AG09309 (cell line): ENCODE measurements at regions not wholly inside any gene's neighbourhood (a gene's known extent, or its start where the extent isn't known, plus 50 kb on each side); places are given as distances from the start of the nearest gene placed in this dataset.

Experiments used
- DNase-seq: peaks from one replicate; pipeline ENCODE4 v3.0.0-alpha.2; 2010; ENCODE audit warnings: low read depth
- H3K4me3 ChIP-seq: 2 replicates; pipeline ENCODE4 v1.5.1; 2011; ENCODE audit warnings: mild to moderate bottlenecking, low read depth, low read length, moderate library complexity; ENCODE audit not compliant: control insufficient read depth
- TF ChIP-seq, protein P1 (sequence below): IDR thresholded peaks from 2 replicates; pipeline ENCODE4 v1.5.1; 2011; ENCODE audit warnings: mild to moderate bottlenecking, low read depth, low read length, inconsistent platforms; ENCODE audit not compliant: insufficient read depth, control insufficient read depth; ENCODE audit errors: missing control alignments

DNA sequence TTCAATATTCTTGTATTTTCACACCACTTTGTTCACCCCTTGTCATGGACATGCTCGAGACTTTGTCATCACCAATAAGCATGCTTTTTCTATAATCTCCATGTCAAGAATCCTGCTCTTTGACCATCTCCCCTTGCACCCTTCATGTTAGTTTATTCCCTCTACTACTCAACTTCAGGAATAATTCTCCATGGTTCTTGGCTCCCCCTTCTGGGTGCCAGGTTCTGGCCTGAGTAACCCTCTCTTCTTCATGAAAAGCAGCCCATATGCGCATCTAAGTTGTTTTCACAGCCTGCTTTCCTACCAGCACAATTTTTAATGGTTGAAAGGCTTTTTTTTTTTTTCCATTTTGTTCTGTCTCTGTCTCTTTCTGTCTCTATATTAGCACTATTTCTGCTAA is 160.7 kb downstream of the LEPR start:
- DNase-seq, result no peak
- no peak overlapping the region for H3K4me3 ChIP-seq
- TF ChIP-seq, protein P1, sequence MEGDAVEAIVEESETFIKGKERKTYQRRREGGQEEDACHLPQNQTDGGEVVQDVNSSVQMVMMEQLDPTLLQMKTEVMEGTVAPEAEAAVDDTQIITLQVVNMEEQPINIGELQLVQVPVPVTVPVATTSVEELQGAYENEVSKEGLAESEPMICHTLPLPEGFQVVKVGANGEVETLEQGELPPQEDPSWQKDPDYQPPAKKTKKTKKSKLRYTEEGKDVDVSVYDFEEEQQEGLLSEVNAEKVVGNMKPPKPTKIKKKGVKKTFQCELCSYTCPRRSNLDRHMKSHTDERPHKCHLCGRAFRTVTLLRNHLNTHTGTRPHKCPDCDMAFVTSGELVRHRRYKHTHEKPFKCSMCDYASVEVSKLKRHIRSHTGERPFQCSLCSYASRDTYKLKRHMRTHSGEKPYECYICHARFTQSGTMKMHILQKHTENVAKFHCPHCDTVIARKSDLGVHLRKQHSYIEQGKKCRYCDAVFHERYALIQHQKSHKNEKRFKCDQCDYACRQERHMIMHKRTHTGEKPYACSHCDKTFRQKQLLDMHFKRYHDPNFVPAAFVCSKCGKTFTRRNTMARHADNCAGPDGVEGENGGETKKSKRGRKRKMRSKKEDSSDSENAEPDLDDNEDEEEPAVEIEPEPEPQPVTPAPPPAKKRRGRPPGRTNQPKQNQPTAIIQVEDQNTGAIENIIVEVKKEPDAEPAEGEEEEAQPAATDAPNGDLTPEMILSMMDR, result peak; percentile 51

DNA sequence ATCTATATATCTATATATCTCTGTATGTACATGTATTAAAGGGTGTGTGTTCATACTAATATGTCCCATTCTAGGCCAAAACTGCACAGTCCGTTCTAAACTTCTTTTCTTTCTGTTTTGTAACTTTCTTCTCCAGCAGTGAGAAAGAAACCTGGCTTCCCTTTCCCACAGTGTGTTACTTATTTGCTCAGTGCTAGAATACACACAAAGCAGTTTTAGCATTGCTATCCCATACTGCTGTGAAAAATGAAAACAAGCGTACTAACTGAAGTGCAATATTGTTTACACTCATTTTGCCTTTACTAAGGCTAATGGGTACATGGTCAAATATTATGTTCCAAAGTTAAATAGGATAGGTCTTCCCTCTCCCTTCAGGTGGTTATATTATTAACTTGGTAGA is 163.9 kb downstream of the LEPR start:
- TF ChIP-seq, protein P1, result no peak
- no peak for DNase-seq
- H3K4me3 ChIP-seq, result no peak overlapping the region

DNA sequence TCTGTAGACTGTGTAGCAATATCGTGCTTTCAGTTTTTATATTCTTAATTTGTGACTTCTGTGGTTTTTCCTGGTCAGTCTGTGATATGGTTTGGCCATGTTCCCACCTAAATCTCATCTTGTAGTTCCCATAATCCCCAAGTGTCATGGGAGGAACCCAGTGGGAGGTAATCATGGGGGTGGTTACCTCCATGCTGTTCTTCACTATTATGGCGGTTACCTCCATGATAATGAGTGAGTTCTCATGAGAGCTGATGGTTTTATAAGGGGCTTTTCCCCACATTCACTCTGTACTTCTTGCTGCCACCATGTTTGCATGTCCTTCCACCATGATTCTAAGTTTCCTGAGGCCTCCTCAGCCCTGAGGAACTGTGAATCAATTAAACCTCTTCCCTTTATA is 169.8 kb downstream of the LEPR start:
- DNase-seq, result no peak
- H3K4me3 ChIP-seq, result no peak overlapping the region
- TF ChIP-seq, protein P1, result no peak

DNA sequence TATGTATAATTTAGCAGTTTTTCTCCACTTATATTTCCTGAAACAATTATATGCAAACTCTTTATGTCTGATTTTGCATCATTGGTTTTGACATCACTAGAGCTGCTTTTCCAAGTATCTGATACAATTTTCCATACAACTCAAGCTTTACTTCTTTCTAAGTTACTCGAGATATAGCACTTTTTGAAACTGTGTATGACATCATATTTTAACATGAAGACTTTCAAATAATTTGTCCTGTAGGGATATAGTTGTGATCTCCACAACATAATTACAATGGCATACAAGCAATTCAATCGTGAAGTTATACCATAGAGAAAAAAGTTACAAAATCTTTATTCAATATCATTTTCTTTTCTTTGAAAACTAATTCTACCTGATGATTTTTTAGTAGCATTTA is 173.0 kb downstream of the LEPR start:
- no peak overlapping the region for H3K4me3 ChIP-seq
- DNase-seq, result no peak
- TF ChIP-seq, protein P1, result no peak

DNA sequence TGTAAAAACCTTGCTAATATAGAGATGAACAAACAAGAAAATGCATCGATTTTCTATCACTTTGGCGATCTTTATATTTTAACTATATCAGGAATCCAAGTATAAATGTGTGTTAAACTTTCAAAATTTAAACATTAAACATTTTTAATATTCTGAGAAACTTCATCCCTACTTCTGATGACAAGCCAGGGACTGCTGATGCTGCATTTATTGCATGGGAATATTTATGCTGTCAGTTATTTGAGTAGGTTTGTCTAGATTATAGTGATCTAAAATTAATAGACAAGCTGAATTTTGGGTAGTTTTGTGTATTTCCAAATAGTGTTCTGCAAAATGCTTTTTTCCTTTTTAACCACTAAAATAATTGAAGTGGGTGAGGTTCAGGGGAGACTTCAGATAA is 175.3 kb downstream of the LEPR start:
- TF ChIP-seq, protein P1, result no peak
- no peak for DNase-seq
- H3K4me3 ChIP-seq, result no peak overlapping the region

DNA sequence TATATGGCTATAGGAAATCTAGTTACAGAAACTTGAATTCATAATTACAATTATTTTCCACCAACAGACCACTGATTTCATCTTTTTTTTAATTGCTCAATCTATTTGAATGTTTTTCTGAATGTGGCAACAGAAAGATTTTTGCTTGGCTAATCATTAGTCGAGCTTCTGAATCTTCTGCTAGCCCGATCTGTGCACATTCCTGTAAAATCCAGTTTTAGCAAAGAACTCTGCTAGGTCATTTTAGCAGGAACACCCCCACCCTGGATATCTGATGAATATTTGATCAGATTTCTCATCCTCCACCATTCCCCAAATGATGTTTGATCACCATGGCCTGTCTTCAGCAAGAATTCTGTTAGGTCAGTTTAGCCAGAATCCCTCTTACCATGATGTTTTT is 176.3 kb downstream of the LEPR start:
- DNase-seq, result no peak
- TF ChIP-seq, protein P1, result no peak

DNA sequence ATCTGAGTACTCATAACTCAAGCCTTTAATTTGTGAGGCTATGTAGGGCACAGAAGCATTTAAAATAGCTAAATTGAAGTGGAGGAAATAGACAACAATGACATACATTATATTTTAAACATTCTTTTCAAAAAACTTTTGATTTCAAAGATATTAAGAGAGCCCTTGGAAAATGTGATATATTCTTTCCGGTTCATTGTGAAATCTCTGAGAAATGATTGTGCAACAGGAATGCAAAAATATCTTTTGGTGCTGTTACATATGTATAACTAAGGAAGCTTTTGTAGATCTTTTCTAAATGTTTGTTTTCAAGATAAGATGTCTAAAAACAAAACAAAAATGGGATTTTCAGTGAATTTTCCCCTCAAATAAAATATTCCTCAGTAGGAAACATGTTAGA is 185.2 kb downstream of the LEPR start:
- no peak for DNase-seq
- TF ChIP-seq, protein P1, result no peak
- H3K4me3 ChIP-seq, result no peak overlapping the region

More for the DNA sequence above, 176.3 kb downstream of the LEPR start:
- no peak overlapping the region for H3K4me3 ChIP-seq
